HepG2 (cell line): ENCODE measurements at regions not wholly inside any gene's neighbourhood (a gene's known extent, or its start where the extent isn't known, plus 50 kb on each side); places are given as distances from the start of the nearest gene placed in this dataset.

Source experiments
- ATAC-seq: fragments of 200-7000 bp; cut with Tn5 transposase; 3 replicates; pipeline ENCODE4 v1.9.1; 2020; ENCODE audit warnings: mild to moderate bottlenecking, moderate library complexity
- BruUV-seq: library from RNA; stranded (reverse); fragments of 400-500 nt; replicated peaks from 2 replicates; lab custom pipeline; 2021; lab: Mats Ljungman, UMichigan
- CTCF ChIA-PET: fragments of 300-600 bp; formaldehyde crosslinking; extraction: SDS; loops from one replicate; lab custom pipeline; 2021; ENCODE audit warnings: low total read pairs, inconsistent platforms, low intra/inter-chr PET ratio; lab: Yijun Ruan, JAX
- POLR2A ChIA-PET: fragments of 350-600 bp; sonication (Branson Sonifier 250); formaldehyde crosslinking; loops from one replicate; lab custom pipeline; 2020; ENCODE audit warnings: antibody characterized with exemption, inconsistent platforms; lab: Yijun Ruan, JAX
- DNase-seq: peaks from one replicate; pipeline ENCODE4 v3.0.0-alpha.2; 2015; ENCODE audit warnings: low spot score
- FAIRE-seq: peaks from 3 replicates; lab custom pipeline; 2011; peaks lifted over from hg19 to GRCh38; lab: Jason Lieb, UNC
- H2AFZ ChIP-seq: one replicate; pipeline ENCODE4 v1.6.1; 2011; ENCODE audit warnings: low read length, inconsistent platforms
- H3K27ac ChIP-seq: fragments of 300-600 bp; 3 replicates; pipeline ENCODE4 v1.8.0; 2011; ENCODE audit warnings: mixed run types, mild to moderate bottlenecking, mixed read lengths, low read length, inconsistent platforms; ENCODE audit not compliant: insufficient read depth; ENCODE audit errors: extremely low read length
- H3K27me3 ChIP-seq, 2 experiments: fragments of 200-600 bp in 1 of 2; 2 replicates in 1 of 2; 3 replicates in 1 of 2; pipeline versions ENCODE4 v1.6.0 to v1.8.0; 2011; ENCODE audit warnings: low read length in 2 of 2, mild to moderate bottlenecking in 2 of 2, moderate library complexity in 2 of 2, inconsistent platforms in 1 of 2; ENCODE audit not compliant: insufficient read depth in 2 of 2, control insufficient read depth in 1 of 2
- H3K36me3 ChIP-seq, 2 experiments: fragments of 200-600 bp in 1 of 2; replicated peaks in 1 of 2; 2 replicates in 1 of 2; 3 replicates in 1 of 2; pipeline versions ENCODE4 v1.5.1 to v1.8.0; 2011; ENCODE audit warnings: low read length in 2 of 2, inconsistent platforms in 1 of 2; ENCODE audit not compliant: insufficient read depth in 2 of 2, control insufficient read depth in 1 of 2
- H3K4me1 ChIP-seq: 2 replicates; pipeline ENCODE4 v1.5.1; 2012; ENCODE audit warnings: low read length, inconsistent platforms; ENCODE audit not compliant: insufficient read depth
- H3K4me2 ChIP-seq: 2 replicates; pipeline ENCODE4 v1.6.0; 2011; ENCODE audit warnings: low read depth, low read length, inconsistent platforms
- H3K4me3 ChIP-seq, 3 experiments: fragments of 200-600 bp in 1 of 3; sonication (generic), shearing (Covaris generic) in 1 of 3; replicated peaks in 1 of 3; 2 replicates each; pipeline ENCODE4 v1.5.1; 2011 to 2016; ENCODE audit warnings: low read length in 3 of 3, inconsistent platforms in 2 of 3, low read depth in 2 of 3, mild to moderate bottlenecking in 2 of 3, control low read depth in 1 of 3, mixed read lengths in 1 of 3; ENCODE audit not compliant: insufficient read depth in 1 of 3
- H3K79me2 ChIP-seq: one replicate; pipeline ENCODE4 v1.6.1; 2011; ENCODE audit warnings: low read length, inconsistent platforms; ENCODE audit not compliant: insufficient read depth
- H3K9ac ChIP-seq: 2 replicates; pipeline ENCODE4 v1.6.0; 2011; ENCODE audit warnings: mild to moderate bottlenecking, low read depth, low read length, inconsistent platforms; ENCODE audit not compliant: insufficient read depth
- H3K9me3 ChIP-seq: 2 replicates; pipeline ENCODE4 v1.5.1; 2012; ENCODE audit warnings: mild to moderate bottlenecking, low read length
- H4K20me1 ChIP-seq: 2 replicates; pipeline ENCODE4 v1.6.0; 2011; ENCODE audit warnings: inconsistent platforms, mild to moderate bottlenecking, low read length, moderate library complexity; ENCODE audit not compliant: insufficient read depth
- FOXK1 ChIP-seq: sonication (generic); formaldehyde crosslinking; IDR thresholded peaks from 2 replicates; pipeline ENCODE4 v1.4.0; 2020; ENCODE audit warnings: low read depth, missing genetic modification reagents, borderline replicate concordance
- HNRNPUL1 ChIP-seq: fragments of 200-400 bp; formaldehyde crosslinking; IDR thresholded peaks from 2 replicates; pipeline ENCODE4 v1.6.1; 2017; ENCODE audit warnings: low read depth, mild to moderate bottlenecking, low read length, moderate library complexity
- IKZF1 ChIP-seq: fragments of 450-650 bp; IDR thresholded peaks from 2 replicates; pipeline ENCODE4 v1.7.1; 2016
- IRX3 ChIP-seq: sonication (generic); formaldehyde crosslinking; IDR thresholded peaks from 2 replicates; pipeline ENCODE4 v1.8.1; 2023; ENCODE audit warnings: mild to moderate bottlenecking, low read depth, missing genetic modification reagents, borderline replicate concordance
- JUND ChIP-seq: sonication (generic); formaldehyde crosslinking; IDR thresholded peaks from 2 replicates; pipeline ENCODE4 v1.8.0; 2022; ENCODE audit warnings: mild to moderate bottlenecking, missing genetic modification reagents
- RBM22 ChIP-seq: fragments of 200-400 bp; formaldehyde crosslinking; optimal IDR thresholded peaks from 2 replicates; pipeline ENCODE3; 2017; ENCODE audit warnings: mild to moderate bottlenecking, low read length, moderate library complexity
- TBX2 ChIP-seq: sonication (generic); formaldehyde crosslinking; IDR thresholded peaks from 2 replicates; pipeline ENCODE4 v1.5.0; 2020; ENCODE audit warnings: missing genetic modification reagents, mild to moderate bottlenecking, borderline replicate concordance
- ZFP36 ChIP-seq: fragments of 150-350 bp; IDR thresholded peaks from 2 replicates; pipeline ENCODE4 v1.6.1; 2018; ENCODE audit warnings: borderline replicate concordance, low read length, low read depth; ENCODE audit not compliant: partially characterized antibody
- WGBS: methylation state at CpG from one replicate; pipeline ENCODE4 v1.1.6; 2017; ENCODE audit warnings: low lambda C conversion rate; 5-methylcytosine and 5-hydroxymethylcytosine counted together
- in situ Hi-C: cut with HindIII; loops from 2 replicates; pipeline ENCODE4 v1.10.0; 2017; ENCODE audit warnings: low pct_unique_long_range_greater_than_20kb; ENCODE audit not compliant: extremely low pct_ligation_motif_present
- intact Hi-C: fragments of 100-400 bp; cut with micrococcal nuclease; formaldehyde crosslinking; loops from one replicate; pipeline ENCODE4 v1.10.0; 2022; ENCODE audit not compliant: unreplicated experiment
- TF ChIP-seq, protein P1 (sequence below): sonication (generic); formaldehyde crosslinking; conservative IDR thresholded peaks from 2 replicates; pipeline ENCODE4 v1.4.0; 2020; ENCODE audit warnings: missing genetic modification reagents

DNA sequence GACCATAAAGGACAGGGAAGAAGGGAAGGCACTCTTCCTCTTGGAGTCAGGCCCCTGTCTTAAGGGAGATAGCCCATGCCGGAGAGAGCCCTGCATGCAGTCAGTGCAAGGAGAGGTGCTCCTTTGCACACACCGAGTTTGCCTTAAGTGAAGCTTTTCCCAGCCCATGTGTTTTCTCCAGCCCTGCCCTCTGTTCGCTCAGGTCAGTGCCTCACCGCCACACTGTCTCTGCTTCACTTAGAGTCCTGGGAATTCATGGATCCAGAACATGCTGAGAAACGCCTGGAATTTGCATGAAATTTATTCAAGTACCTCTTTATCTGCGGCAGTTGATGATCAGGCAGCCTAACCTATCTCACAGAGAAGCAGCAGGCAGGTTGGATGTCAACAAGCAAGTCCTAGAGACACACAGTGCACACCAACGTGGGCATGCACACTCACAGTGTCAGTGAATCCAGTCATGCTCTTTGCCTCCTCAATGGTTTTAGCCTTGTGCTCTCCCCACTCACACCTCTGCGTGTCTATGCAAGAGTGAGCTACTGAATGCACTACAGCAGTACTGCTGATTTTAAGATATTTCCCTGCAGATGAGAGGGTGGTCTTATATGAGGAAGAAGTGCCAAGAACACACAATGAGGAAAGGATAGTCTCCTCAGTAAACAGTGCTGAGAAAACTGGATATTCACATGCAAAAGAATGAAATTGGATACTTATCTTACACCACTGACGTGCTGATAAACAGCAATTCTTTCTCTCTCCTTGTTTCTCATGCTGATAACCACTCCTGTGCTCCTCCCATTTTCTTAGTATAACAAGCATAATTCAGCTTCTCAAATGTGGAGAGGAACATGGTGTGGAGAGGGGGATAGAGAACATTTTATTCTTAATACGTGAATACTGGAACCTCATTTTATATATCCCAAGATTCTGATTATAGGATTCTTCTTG, 295.1 kb upstream of the CDYL start (continued):
- TF ChIP-seq, protein P1, sequence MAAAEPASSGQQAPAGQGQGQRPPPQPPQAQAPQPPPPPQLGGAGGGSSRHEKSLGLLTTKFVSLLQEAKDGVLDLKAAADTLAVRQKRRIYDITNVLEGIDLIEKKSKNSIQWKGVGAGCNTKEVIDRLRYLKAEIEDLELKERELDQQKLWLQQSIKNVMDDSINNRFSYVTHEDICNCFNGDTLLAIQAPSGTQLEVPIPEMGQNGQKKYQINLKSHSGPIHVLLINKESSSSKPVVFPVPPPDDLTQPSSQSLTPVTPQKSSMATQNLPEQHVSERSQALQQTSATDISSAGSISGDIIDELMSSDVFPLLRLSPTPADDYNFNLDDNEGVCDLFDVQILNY: no peak
- TF ChIP-seq, all 625 proteins: peak for 0

DNA sequence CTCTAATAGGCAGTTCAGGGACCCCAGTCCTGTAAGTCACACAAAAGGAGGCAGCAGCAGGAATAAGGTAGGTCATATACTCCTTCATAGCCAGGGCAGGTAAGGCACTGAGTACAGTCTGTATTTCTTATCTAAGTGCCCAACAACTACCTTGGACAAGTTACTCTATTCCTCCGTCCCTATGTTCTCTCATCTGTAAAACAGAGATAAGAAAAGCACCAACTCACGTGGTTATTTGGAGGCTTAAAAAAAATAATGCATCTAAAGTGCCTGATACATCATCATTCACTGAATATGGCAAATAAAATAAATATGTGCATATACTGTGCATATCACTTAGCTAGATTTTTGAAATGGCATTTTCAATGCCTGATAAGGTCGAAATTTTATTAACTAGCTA, 298.1 kb upstream of the CDYL start:
- Histone ChIP-seq H3K9me3 (no peaks in the 10 kb centered on the region), H3K36me3 (no peaks in the 10 kb centered on the region), H3K4me3 (no peak overlapping the region), H3K4me2 (no peak overlapping the region), H3K9ac (no peak overlapping the region), H3K79me2 (no peaks in the 10 kb centered on the region), H4K20me1 (no peaks in the 10 kb centered on the region), H3K27me3 (peaks cover 3 to 54% of the 10 kb centered on the region in 2 experiments; a peak in 4 of 5 replicates), H3K27ac (no peak overlapping the region), H3K4me1 (no peaks in the 10 kb centered on the region), H2AFZ (no peak overlapping the region)
- BruUV-seq: no TSS peak
- ChIA-PET POLR2A (no interaction called here), CTCF (no interaction called here)
- ATAC-seq (no peak), FAIRE-seq (no peak), DNase-seq (no peak)
- in situ Hi-C loops (no loop called here), intact Hi-C loops (no loop called here)
- TF ChIP-seq IRX3 (CRISPR knock-in tag) (no peak), JUND (CRISPR knock-in tag) (no peak), ZFP36 (no peak), RBM22 (no peak), FOXK1 (CRISPR knock-in tag) (no peak), HNRNPUL1 (no peak), TBX2 (no peak), IKZF1 (no peak)
- whole genome bisulfite sequencing: 5% methylated on average over 3 of the region's 3 CpGs
